Hepatocyte (in vitro differentiated cells): ENCODE measurements at regions not wholly inside any gene's neighbourhood (a gene's known extent, or its start where the extent isn't known, plus 50 kb on each side); places are given as distances from the start of the nearest gene placed in this dataset.

Experiments used
- CTCF ChIP-seq: fragments of 200-600 bp; sonication (generic); IDR thresholded peaks from 2 replicates; pipeline ENCODE4 v1.5.1; 2016; ENCODE audit warnings: antibody characterized with exemption, mild to moderate bottlenecking; ENCODE audit not compliant: poor library complexity
- EZH2phosphoT487 ChIP-seq: fragments of 200-600 bp; sonication (generic); IDR thresholded peaks from one replicate; pipeline ENCODE4 v1.6.1; 2018; ENCODE audit warnings: antibody characterized with exemption, mild to moderate bottlenecking, low read depth, moderate library complexity; ENCODE audit not compliant: unreplicated experiment, severe bottlenecking

DNA sequence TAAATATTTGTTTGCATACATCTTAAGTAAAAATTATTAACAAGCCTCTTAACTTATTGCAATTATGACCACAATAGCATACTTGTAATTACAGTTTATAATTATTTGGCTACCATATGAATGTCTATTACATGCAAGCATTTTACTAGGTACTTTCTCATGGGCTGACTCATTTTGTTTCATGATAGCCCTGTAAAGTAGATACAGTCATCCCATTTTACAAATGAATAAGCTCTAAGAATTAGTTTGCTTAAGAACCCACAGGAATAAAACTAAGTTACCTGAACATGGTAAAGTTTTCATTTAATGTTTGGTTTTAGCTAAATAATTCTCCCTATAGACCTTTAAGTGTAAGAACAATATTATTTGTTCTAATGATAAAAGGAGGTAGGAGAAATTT, 126.6 kb upstream of the IZUMO3 start:
- TF ChIP-seq CTCF: no peak
- no peak for TF ChIP-seq EZH2phosphoT487
